ENCODE measurements at regions not wholly inside any gene's neighbourhood (a gene's known extent, or its start where the extent isn't known, plus 50 kb on each side); places are given as distances from the start of the nearest gene placed in this dataset.

- intact Hi-C loops (cut with micrococcal nuclease), result no loop called here
- Mint-ChIP-seq H3K4me1 (no peaks in the 10 kb centered on the region), H3K27me3 (peaks cover 40% of the 10 kb centered on the region), H3K27ac (no peak overlapping the region), H3K9me3 (no peaks in the 10 kb centered on the region), H3K4me3 (no peak overlapping the region), H3K36me3 (ENCODE audit: low read depth) (no peaks in the 10 kb centered on the region)
- no peak for ATAC-seq (ENCODE audit: low read depth)
- POLR2A ChIA-PET, result no interaction called here
- CTCF ChIA-PET, result no interaction called here
- DNase-seq, result no peak
- TF ChIP-seq, protein P1, sequence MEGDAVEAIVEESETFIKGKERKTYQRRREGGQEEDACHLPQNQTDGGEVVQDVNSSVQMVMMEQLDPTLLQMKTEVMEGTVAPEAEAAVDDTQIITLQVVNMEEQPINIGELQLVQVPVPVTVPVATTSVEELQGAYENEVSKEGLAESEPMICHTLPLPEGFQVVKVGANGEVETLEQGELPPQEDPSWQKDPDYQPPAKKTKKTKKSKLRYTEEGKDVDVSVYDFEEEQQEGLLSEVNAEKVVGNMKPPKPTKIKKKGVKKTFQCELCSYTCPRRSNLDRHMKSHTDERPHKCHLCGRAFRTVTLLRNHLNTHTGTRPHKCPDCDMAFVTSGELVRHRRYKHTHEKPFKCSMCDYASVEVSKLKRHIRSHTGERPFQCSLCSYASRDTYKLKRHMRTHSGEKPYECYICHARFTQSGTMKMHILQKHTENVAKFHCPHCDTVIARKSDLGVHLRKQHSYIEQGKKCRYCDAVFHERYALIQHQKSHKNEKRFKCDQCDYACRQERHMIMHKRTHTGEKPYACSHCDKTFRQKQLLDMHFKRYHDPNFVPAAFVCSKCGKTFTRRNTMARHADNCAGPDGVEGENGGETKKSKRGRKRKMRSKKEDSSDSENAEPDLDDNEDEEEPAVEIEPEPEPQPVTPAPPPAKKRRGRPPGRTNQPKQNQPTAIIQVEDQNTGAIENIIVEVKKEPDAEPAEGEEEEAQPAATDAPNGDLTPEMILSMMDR (IDR thresholded peaks at IDR 0.05), result no peak
Measured at GRCh38 chr15:79172801-79173460, 82.4 kb upstream of the RASGRF1 start.

GRCh38 chr15:79172032-79172481 lies 81.5 kb upstream of the RASGRF1 start:
- no peak overlapping the region for H3K27ac Mint-ChIP-seq
- H3K4me3 Mint-ChIP-seq, result no peak overlapping the region
- H3K4me1 Mint-ChIP-seq, result no peaks in the 10 kb centered on the region
- DNase-seq, result no peak
- intact Hi-C loops (cut with micrococcal nuclease), result no loop called here
- ChIA-PET POLR2A (no interaction called here), CTCF (no interaction called here)
- no peaks in the 10 kb centered on the region for H3K9me3 Mint-ChIP-seq
- H3K36me3 Mint-ChIP-seq (ENCODE audit: low read depth), result no peaks in the 10 kb centered on the region
- peaks cover 40% of the 10 kb centered on the region for H3K27me3 Mint-ChIP-seq
- ATAC-seq (ENCODE audit: low read depth), result no peak
- TF ChIP-seq, protein P1 (IDR thresholded peaks at IDR 0.05), result no peak

DNA sequence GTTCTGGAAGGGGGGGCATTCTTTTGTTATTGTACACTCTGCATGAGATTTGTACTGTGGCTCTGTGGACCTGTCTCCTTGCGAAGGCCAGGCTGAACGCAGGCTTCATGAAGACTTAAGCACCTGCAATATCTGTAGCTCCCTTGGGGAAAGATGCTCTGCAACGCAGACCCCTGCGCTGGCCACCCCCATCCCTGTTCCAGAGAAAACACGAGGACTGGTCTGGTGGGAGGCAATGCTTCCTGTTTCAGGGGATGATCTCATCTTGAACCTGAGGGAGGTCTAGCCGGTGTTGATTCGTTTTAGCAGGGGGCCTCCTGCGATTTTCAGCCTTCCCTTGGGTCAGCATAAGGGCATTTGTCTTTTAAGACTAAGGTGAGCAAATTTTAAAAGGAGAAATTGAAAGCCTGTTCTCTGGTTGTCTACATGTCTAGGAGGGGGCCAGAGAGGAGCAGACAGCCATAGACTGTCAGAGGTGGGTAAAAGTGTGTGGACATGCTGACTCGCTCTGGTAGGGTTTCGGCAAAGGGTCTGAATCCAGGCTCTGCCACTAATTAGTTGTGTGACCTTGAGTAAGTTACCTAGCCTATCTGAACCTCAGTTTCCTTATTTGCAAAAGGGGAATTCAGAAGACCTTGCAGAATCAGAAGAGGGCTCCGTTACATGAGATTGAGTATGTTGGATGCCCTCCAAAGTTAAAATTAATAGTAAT lies 80.9 kb upstream of the RASGRF1 start:
- DNase-seq (no peak), ATAC-seq (ENCODE audit: low read depth) (no peak)
- CTCF ChIA-PET, result no interaction called here
- no peaks in the 10 kb centered on the region for H3K36me3 Mint-ChIP-seq (ENCODE audit: low read depth)
- TF ChIP-seq, protein P1 (IDR thresholded peaks at IDR 0.05), result no peak
- H3K4me3 Mint-ChIP-seq, result no peak overlapping the region
- H3K9me3 Mint-ChIP-seq, result no peaks in the 10 kb centered on the region
- H3K27ac Mint-ChIP-seq, result no peak overlapping the region
- H3K4me1 Mint-ChIP-seq, result no peaks in the 10 kb centered on the region
- intact Hi-C loops (cut with micrococcal nuclease), result no loop called here
- POLR2A ChIA-PET, result no interaction called here
- H3K27me3 Mint-ChIP-seq, result peaks cover 40% of the 10 kb centered on the region

DNA sequence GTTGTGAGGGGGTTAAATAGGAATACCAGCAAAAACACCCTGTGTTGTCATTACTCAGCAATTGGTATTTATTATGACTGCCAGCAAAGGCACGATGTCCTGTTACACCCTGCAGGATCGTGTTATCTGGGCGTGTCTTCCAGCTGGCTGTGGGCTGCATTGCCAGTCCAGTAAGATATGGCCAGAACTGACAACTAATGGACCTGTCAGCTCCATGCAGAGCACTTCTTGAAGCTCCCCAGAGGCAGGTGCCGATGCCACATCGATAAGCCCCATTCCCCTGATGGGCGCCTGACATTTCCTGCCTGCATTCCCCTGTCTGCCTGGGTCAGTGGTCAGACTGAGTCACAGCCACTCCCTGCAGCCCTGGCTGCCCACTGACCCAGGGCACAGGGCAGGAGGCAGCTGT lies 79.7 kb upstream of the RASGRF1 start:
- ChIA-PET CTCF (interaction anchor here (2.0 kb wide), 1 partner anchor 14 kb away, joined by 5 read pairs; no protein-coding TSS in a partner anchor), POLR2A (no interaction called here)
- TF ChIP-seq, protein P1 (IDR thresholded peaks at IDR 0.05), result no peak
- no peak for ATAC-seq (ENCODE audit: low read depth)
- H3K9me3 Mint-ChIP-seq, result peaks cover 6% of the 10 kb centered on the region
- H3K27me3 Mint-ChIP-seq, result peaks cover 36% of the 10 kb centered on the region
- H3K27ac Mint-ChIP-seq, result no peak overlapping the region
- no peak for DNase-seq
- no peak overlapping the region for H3K4me3 Mint-ChIP-seq
- peaks cover 5% of the 10 kb centered on the region for H3K4me1 Mint-ChIP-seq
- intact Hi-C loops (cut with micrococcal nuclease), result no loop called here
- H3K36me3 Mint-ChIP-seq (ENCODE audit: low read depth), result no peaks in the 10 kb centered on the region

DNA sequence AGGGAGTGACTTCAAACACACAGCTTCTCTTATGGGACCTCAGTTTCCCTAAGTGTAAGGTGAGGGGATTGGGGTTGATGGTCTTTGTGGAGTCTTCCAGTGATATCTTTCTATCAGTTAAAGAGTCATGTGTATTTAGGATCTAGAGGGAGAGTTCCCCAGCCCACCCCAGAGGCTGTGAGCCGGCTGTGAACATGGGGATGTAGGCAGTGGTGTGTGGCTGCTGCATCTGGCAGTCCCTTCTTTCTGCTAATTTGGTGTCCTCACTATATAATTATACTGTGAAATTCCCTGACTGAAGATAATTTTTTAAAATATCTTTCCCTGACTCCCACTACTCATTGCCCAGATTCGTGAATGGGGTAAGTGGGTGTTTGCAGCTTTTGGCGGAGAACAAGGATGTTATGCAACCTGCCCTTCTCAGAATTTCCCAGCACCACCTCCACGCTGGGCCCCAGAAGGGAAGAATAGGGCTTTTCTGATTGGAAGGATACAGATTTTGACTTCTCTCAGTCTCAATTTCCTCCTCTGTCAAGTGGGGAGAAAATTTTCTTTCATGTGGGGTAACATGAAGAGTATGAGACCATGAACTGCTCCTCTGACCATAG lies 79.0 kb upstream of the RASGRF1 start:
- Mint-ChIP-seq H3K27me3 (peaks cover 32% of the 10 kb centered on the region), H3K27ac (no peak overlapping the region), H3K36me3 (ENCODE audit: low read depth) (no peaks in the 10 kb centered on the region), H3K4me3 (no peak overlapping the region), H3K9me3 (peaks cover 10% of the 10 kb centered on the region), H3K4me1 (peaks cover 5% of the 10 kb centered on the region)
- ATAC-seq (ENCODE audit: low read depth) (no peak), DNase-seq (no peak)
- intact Hi-C loops (cut with micrococcal nuclease), result no loop called here
- POLR2A ChIA-PET, result no interaction called here
- CTCF ChIA-PET, result interaction anchor here (2.0 kb wide), 1 partner anchor 15 kb away, joined by 5 read pairs; no protein-coding TSS in a partner anchor
- TF ChIP-seq, protein P1 (IDR thresholded peaks at IDR 0.05), result no peak

All from activated B cell treated with CpG ODN at 0.5 μM for 24 hours (primary cell).